PC-3 (cell line): ENCODE measurements at regions not wholly inside any gene's neighbourhood (a gene's known extent, or its start where the extent isn't known, plus 50 kb on each side); places are given as distances from the start of the nearest gene placed in this dataset.

ENCODE experiments used
- ATAC-seq: fragments of 200-7000 bp; cut with Tn5 transposase; 2 replicates; pipeline ENCODE4 v1.9.1; 2020; ENCODE audit warnings: mild to moderate bottlenecking, moderate library complexity
- BruUV-seq: library from RNA; stranded (reverse); fragments of 400-500 nt; replicated peaks from 2 replicates; lab custom pipeline; 2021; lab: Mats Ljungman, UMichigan
- CTCF ChIA-PET: fragments of 300-600 bp; sonication (Branson Sonifier 250); formaldehyde crosslinking; loops from one replicate; lab custom pipeline; 2022; ENCODE audit warnings: antibody characterized with exemption; lab: Charles Lee
- POLR2A ChIA-PET: fragments of 300-600 bp; sonication (Branson Sonifier 250); formaldehyde crosslinking; loops from one replicate; lab custom pipeline; 2022; ENCODE audit warnings: antibody characterized with exemption; ENCODE audit not compliant: unreplicated experiment; lab: Charles Lee
- DNase-seq: peaks from one replicate; pipeline ENCODE4 v3.0.0-alpha.2; 2015
- H2AFZ ChIP-seq: fragments of 300-600 bp; sonication (generic); 2 replicates; pipeline ENCODE4 v1.6.0; 2016; ENCODE audit warnings: antibody characterized with exemption, low read length
- H3F3A ChIP-seq: fragments of 300-600 bp; sonication (generic); one replicate; pipeline ENCODE4 v1.6.0; 2017; ENCODE audit warnings: antibody characterized with exemption, low read length, control low read depth, mild to moderate bottlenecking; ENCODE audit not compliant: unreplicated experiment
- H3K27ac ChIP-seq: fragments of 300-600 bp; sonication (generic); 2 replicates; pipeline ENCODE4 v1.5.1; 2016; ENCODE audit warnings: mild to moderate bottlenecking, low read length
- H3K27me3 ChIP-seq: fragments of 300-600 bp; sonication (generic); 2 replicates; pipeline ENCODE4 v1.6.1; 2016; ENCODE audit warnings: low read length, mixed read lengths
- H3K36me3 ChIP-seq: fragments of 300-600 bp; sonication (generic); 2 replicates; pipeline ENCODE4 v1.6.1; 2016; ENCODE audit warnings: low read depth, mixed run types, low read length, mixed read lengths
- H3K4me1 ChIP-seq: fragments of 300-600 bp; sonication (generic); 2 replicates; pipeline ENCODE4 v1.5.1; 2016; ENCODE audit warnings: low read length; ENCODE audit not compliant: insufficient read depth
- H3K4me2 ChIP-seq: fragments of 300-600 bp; sonication (generic); 2 replicates; pipeline ENCODE4 v1.6.0; 2016; ENCODE audit warnings: low read length
- H3K4me3 ChIP-seq: fragments of 300-600 bp; sonication (generic); 2 replicates; pipeline ENCODE4 v1.5.1; 2016; ENCODE audit warnings: mild to moderate bottlenecking, low read length, mixed read lengths
- H3K79me2 ChIP-seq: fragments of 300-600 bp; sonication (generic); 2 replicates; pipeline ENCODE4 v1.6.1; 2017; ENCODE audit warnings: low read length, mixed read lengths
- H3K9ac ChIP-seq: fragments of 300-600 bp; sonication (generic); 2 replicates; pipeline ENCODE4 v1.6.0; 2016; ENCODE audit warnings: mild to moderate bottlenecking, low read length
- H3K9me2 ChIP-seq: fragments of 300-600 bp; sonication (generic); replicated peaks from 2 replicates; pipeline ENCODE4 v1.6.1; 2016; ENCODE audit warnings: mixed run types, low read length, mixed read lengths
- H3K9me3 ChIP-seq: fragments of 300-600 bp; sonication (generic); 2 replicates; pipeline ENCODE4 v1.6.1; 2016; ENCODE audit warnings: low read length, mixed read lengths
- H4K20me1 ChIP-seq: fragments of 300-600 bp; sonication (generic); 2 replicates; pipeline ENCODE4 v1.6.1; 2016; ENCODE audit warnings: low read length, mixed read lengths
- CTCF ChIP-seq: fragments of 300-600 bp; sonication (generic); conservative IDR thresholded peaks from 2 replicates; pipeline ENCODE4 v1.5.1; 2017; ENCODE audit warnings: antibody characterized with exemption, low read depth, mild to moderate bottlenecking, low read length
- EZH2 ChIP-seq: fragments of 300-600 bp; sonication (generic); IDR thresholded peaks from one replicate; pipeline ENCODE4 v1.6.1; 2017; ENCODE audit warnings: antibody characterized with exemption, mild to moderate bottlenecking, low read length; ENCODE audit not compliant: unreplicated experiment
- EZH2phosphoT487 ChIP-seq: fragments of 300-600 bp; sonication (generic); IDR thresholded peaks from 2 replicates; pipeline ENCODE4 v1.6.1; 2018; ENCODE audit warnings: mild to moderate bottlenecking, antibody characterized with exemption, low read length, borderline replicate concordance
- intact Hi-C: fragments of 100-400 bp; cut with micrococcal nuclease; formaldehyde crosslinking; loops from 2 replicates; pipeline ENCODE4 v1.9.0; 2023

GRCh38 chrX:69082753-69083150 is 82.5 kb downstream of the PJA1 start:
- no peak for TF ChIP-seq EZH2phosphoT487
- no peak for TF ChIP-seq EZH2
- no peak for TF ChIP-seq CTCF
- Histone ChIP-seq H3K36me3 (no peaks in the 10 kb centered on the region), H3K27me3 (no peaks in the 10 kb centered on the region), H4K20me1 (no peaks in the 10 kb centered on the region), H3K4me2 (no peak overlapping the region), H3K4me1 (no peaks in the 10 kb centered on the region), H3K9me2 (no peaks in the 10 kb centered on the region), H3F3A (no peaks in the 10 kb centered on the region), H3K9me3 (no peaks in the 10 kb centered on the region), H3K79me2 (no peaks in the 10 kb centered on the region), H3K9ac (no peak overlapping the region), H3K27ac (no peak overlapping the region), H3K4me3 (no peak overlapping the region), H2AFZ (no peak overlapping the region)
- no TSS peak for BruUV-seq
- ATAC-seq (no peak), DNase-seq (no peak)
- intact Hi-C loops: no loop called here
- POLR2A ChIA-PET: no interaction called here
- CTCF ChIA-PET: no interaction called here

- H3K9me2 ChIP-seq: no peaks in the 10 kb centered on the region
- no peaks in the 10 kb centered on the region for H3F3A ChIP-seq
- ChIA-PET CTCF (no interaction called here), POLR2A (no interaction called here)
- no peaks in the 10 kb centered on the region for H3K4me1 ChIP-seq
- intact Hi-C loops: no loop called here
- no peak for TF ChIP-seq EZH2phosphoT487
- H3K4me3 ChIP-seq: no peak overlapping the region
- DNase-seq: no peak
- no peaks in the 10 kb centered on the region for H3K27me3 ChIP-seq
- no peaks in the 10 kb centered on the region for H3K9me3 ChIP-seq
- ATAC-seq: no peak
- no peaks in the 10 kb centered on the region for H4K20me1 ChIP-seq
- no peak overlapping the region for H3K9ac ChIP-seq
- H3K79me2 ChIP-seq: no peaks in the 10 kb centered on the region
- H2AFZ ChIP-seq: no peak overlapping the region
- BruUV-seq: no TSS peak
- no peak overlapping the region for H3K27ac ChIP-seq
- H3K36me3 ChIP-seq: no peaks in the 10 kb centered on the region
- no peak overlapping the region for H3K4me2 ChIP-seq
Measured at GRCh38 chrX:69082055-69082752, 83.0 kb downstream of the PJA1 start.

- no peak overlapping the region for H3K4me2 ChIP-seq
- H3K79me2 ChIP-seq: no peaks in the 10 kb centered on the region
- H3K9ac ChIP-seq: no peak overlapping the region
- H3K4me1 ChIP-seq: no peaks in the 10 kb centered on the region
- H3K27me3 ChIP-seq: no peaks in the 10 kb centered on the region
- intact Hi-C loops: no loop called here
- no peaks in the 10 kb centered on the region for H3K9me2 ChIP-seq
- no peaks in the 10 kb centered on the region for H3K9me3 ChIP-seq
- POLR2A ChIA-PET: no interaction called here
- DNase-seq (no peak), ATAC-seq (no peak)
- H2AFZ ChIP-seq: no peak overlapping the region
- no peaks in the 10 kb centered on the region for H3K36me3 ChIP-seq
- no TSS peak for BruUV-seq
- no peaks in the 10 kb centered on the region for H4K20me1 ChIP-seq
- no peak overlapping the region for H3K4me3 ChIP-seq
- no peaks in the 10 kb centered on the region for H3F3A ChIP-seq
- no peak overlapping the region for H3K27ac ChIP-seq
- CTCF ChIA-PET: no interaction called here
- no peak for TF ChIP-seq EZH2phosphoT487
- no peak for TF ChIP-seq EZH2
- TF ChIP-seq CTCF: no peak
Measured at GRCh38 chrX:69080855-69081465, 84.3 kb downstream of the PJA1 start.
